ENCODE measurements at regions not wholly inside any gene's neighbourhood (a gene's known extent, or its start where the extent isn't known, plus 50 kb on each side); places are given as distances from the start of the nearest gene placed in this dataset.

DNA sequence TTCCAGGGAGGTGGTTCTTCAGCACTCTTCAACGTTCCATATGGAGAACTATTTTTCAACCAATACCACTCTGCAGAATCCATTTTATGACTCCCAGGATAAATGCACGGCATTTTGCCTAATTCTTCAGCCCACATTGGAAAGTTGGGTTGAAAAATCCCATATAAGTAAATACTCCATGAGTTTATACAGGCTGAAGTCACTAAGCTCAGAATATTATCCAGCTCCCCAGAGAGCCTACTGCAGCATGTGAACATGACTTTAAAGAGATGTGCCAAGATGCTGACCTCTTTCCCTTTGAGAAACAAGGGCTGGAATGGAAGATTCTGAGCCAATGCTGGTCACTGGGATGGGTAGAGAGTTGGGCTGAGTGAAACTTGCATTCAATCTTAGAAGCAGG lies 111.9 kb upstream of the SLIT3 start:
- TF ChIP-seq, protein P1, sequence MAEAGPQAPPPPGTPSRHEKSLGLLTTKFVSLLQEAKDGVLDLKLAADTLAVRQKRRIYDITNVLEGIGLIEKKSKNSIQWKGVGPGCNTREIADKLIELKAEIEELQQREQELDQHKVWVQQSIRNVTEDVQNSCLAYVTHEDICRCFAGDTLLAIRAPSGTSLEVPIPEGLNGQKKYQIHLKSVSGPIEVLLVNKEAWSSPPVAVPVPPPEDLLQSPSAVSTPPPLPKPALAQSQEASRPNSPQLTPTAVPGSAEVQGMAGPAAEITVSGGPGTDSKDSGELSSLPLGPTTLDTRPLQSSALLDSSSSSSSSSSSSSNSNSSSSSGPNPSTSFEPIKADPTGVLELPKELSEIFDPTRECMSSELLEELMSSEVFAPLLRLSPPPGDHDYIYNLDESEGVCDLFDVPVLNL (CRISPR knock-in tag; IDR thresholded peaks at IDR 0.05; ENCODE audit: low read depth) = no peak
- TF ChIP-seq KLF16 (IDR thresholded peaks at IDR 0.05) = no peak

All from K562 (cell line).